22Rv1 (cell line): ENCODE measurements at regions not wholly inside any gene's neighbourhood (a gene's known extent, or its start where the extent isn't known, plus 50 kb on each side); places are given as distances from the start of the nearest gene placed in this dataset.

ENCODE experiments used
- H3K27ac ChIP-seq: fragments of 450-650 bp; 2 replicates; pipeline ENCODE4 v1.5.1; 2017
- CTCF ChIP-seq: fragments of 450-650 bp; IDR thresholded peaks from 2 replicates; pipeline ENCODE4 v1.5.1; 2017; ENCODE audit warnings: mild to moderate bottlenecking
- ZFX ChIP-seq: fragments of 450-650 bp; IDR thresholded peaks from 2 replicates; pipeline ENCODE4 v1.6.1; 2017; ENCODE audit warnings: antibody characterized with exemption, borderline replicate concordance

GRCh38 chr6:84554706-84555105 lies 209.7 kb downstream of the TBX18 start:
- TF ChIP-seq ZFX (no peak), CTCF (no peak)
- H3K27ac ChIP-seq, result no peak overlapping the region

- H3K27ac ChIP-seq, result no peak overlapping the region
- TF ChIP-seq CTCF, result no peak
- TF ChIP-seq ZFX, result no peak
These were observed 210.3 kb downstream of the TBX18 start for GRCh38 chr6:84554074-84554473.

GRCh38 chr6:84553527-84553926 lies 210.9 kb downstream of the TBX18 start:
- H3K27ac ChIP-seq, result no peak overlapping the region
- TF ChIP-seq ZFX (no peak), CTCF (no peak)

- H3K27ac ChIP-seq, result no peak overlapping the region
- TF ChIP-seq CTCF (no peak), ZFX (no peak)
These were observed 212.6 kb downstream of the TBX18 start for GRCh38 chr6:84551797-84552196.

- TF ChIP-seq CTCF (peak; percentile 26), ZFX (no peak)
- no peak overlapping the region for H3K27ac ChIP-seq
These were observed 214.5 kb downstream of the TBX18 start for GRCh38 chr6:84549917-84550316.

- no peak overlapping the region for H3K27ac ChIP-seq
- TF ChIP-seq ZFX (no peak), CTCF (no peak)
These were observed 217.0 kb downstream of the TBX18 start for GRCh38 chr6:84547341-84547801.

- TF ChIP-seq ZFX (no peak), CTCF (no peak)
- H3K27ac ChIP-seq, result no peak overlapping the region
These were observed 217.9 kb downstream of the TBX18 start for GRCh38 chr6:84546427-84546914.
